ENCODE measurements at regions not wholly inside any gene's neighbourhood (a gene's known extent, or its start where the extent isn't known, plus 50 kb on each side); places are given as distances from the start of the nearest gene placed in this dataset.
"Not testable (repeated sequence)": the region's sequence is repeated elsewhere in the genome, so short reads cannot be mapped to it uniquely, and the experiment has no call there.

GRCh38 chr6:148001844-148002642 is 340.6 kb upstream of the SASH1 start:
- H3K27me3 ChIP-seq: no peaks in the 10 kb centered on the region
- H3K4me1 ChIP-seq: no peaks in the 10 kb centered on the region
- DNase-seq: no peak
- H3K9me3 ChIP-seq: no peaks in the 10 kb centered on the region
- TF ChIP-seq CTCF (IDR thresholded peaks at IDR 0.05; ENCODE audit: low read depth, low read length): no peak
- no peaks in the 10 kb centered on the region for H3K36me3 ChIP-seq
- no peak overlapping the region for H3K4me3 ChIP-seq (ENCODE audit: low read depth, low read length)

- Histone ChIP-seq H3K27me3 (no peaks in the 10 kb centered on the region), H3K36me3 (no peaks in the 10 kb centered on the region), H3K4me3 (ENCODE audit: low read depth, low read length) (no peak overlapping the region), H3K9me3 (no peaks in the 10 kb centered on the region), H3K4me1 (no peaks in the 10 kb centered on the region)
- DNase-seq: no peak
- TF ChIP-seq CTCF (IDR thresholded peaks at IDR 0.05; ENCODE audit: low read depth, low read length): no peak
Measured at GRCh38 chr6:148004651-148005050, 338.0 kb upstream of the SASH1 start.

GRCh38 chr6:148005806-148006205 is 336.8 kb upstream of the SASH1 start:
- TF ChIP-seq CTCF (IDR thresholded peaks at IDR 0.05; ENCODE audit: low read depth, low read length): no peak
- no peaks in the 10 kb centered on the region for H3K9me3 ChIP-seq

GRCh38 chr6:148010516-148010915 is 332.1 kb upstream of the SASH1 start:
- H3K36me3 ChIP-seq; H3K4me1 ChIP-seq; H3K27me3 ChIP-seq; DNase-seq; H3K4me3 ChIP-seq (ENCODE audit: low read depth, low read length); H3K9me3 ChIP-seq: not testable (repeated sequence)

More at GRCh38 chr6:148005806-148006205, 336.8 kb upstream of the SASH1 start:
- no peak overlapping the region for H3K4me3 ChIP-seq (ENCODE audit: low read depth, low read length)
- no peaks in the 10 kb centered on the region for H3K4me1 ChIP-seq
- no peak for DNase-seq
- H3K36me3 ChIP-seq: no peaks in the 10 kb centered on the region
- H3K27me3 ChIP-seq: no peaks in the 10 kb centered on the region

- Histone ChIP-seq H3K36me3 (no peaks in the 10 kb centered on the region), H3K4me3 (ENCODE audit: low read depth, low read length) (no peak overlapping the region), H3K4me1 (no peaks in the 10 kb centered on the region), H3K27me3 (no peaks in the 10 kb centered on the region), H3K9me3 (no peaks in the 10 kb centered on the region)
- no peak for DNase-seq
- TF ChIP-seq CTCF (IDR thresholded peaks at IDR 0.05; ENCODE audit: low read depth, low read length): no peak
Measured at GRCh38 chr6:148016013-148016412, 326.6 kb upstream of the SASH1 start.

- Histone ChIP-seq H3K27me3 (no peaks in the 10 kb centered on the region), H3K4me3 (ENCODE audit: low read depth, low read length) (no peak overlapping the region), H3K9me3 (no peaks in the 10 kb centered on the region), H3K36me3 (no peaks in the 10 kb centered on the region), H3K4me1 (no peaks in the 10 kb centered on the region)
- no peak for DNase-seq
- no peak for TF ChIP-seq CTCF (IDR thresholded peaks at IDR 0.05; ENCODE audit: low read depth, low read length)
Measured at GRCh38 chr6:148021165-148021564, 321.5 kb upstream of the SASH1 start.

Measured in BE2C (cell line).